IMR-90 (cell line): ENCODE measurements at regions not wholly inside any gene's neighbourhood (a gene's known extent, or its start where the extent isn't known, plus 50 kb on each side); places are given as distances from the start of the nearest gene placed in this dataset.

Experiments
- ATAC-seq: fragments of 200-7000 bp; cut with Tn5 transposase; 2 replicates; pipeline ENCODE4 v1.9.1; 2020; ENCODE audit warnings: low read depth, mild to moderate bottlenecking, moderate library complexity
- BruUV-seq: library from RNA; stranded (reverse); fragments of 400-500 nt; replicated peaks from 2 replicates; lab custom pipeline; 2021; lab: Mats Ljungman, UMichigan
- CTCF ChIA-PET: fragments of 300-600 bp; formaldehyde crosslinking; extraction: SDS; loops from one replicate; lab custom pipeline; 2021; ENCODE audit warnings: antibody characterized with exemption; lab: Yijun Ruan, JAX
- POLR2A ChIA-PET: fragments of 300-600 bp; sonication (Branson Sonifier 250); formaldehyde crosslinking; loops from one replicate; lab custom pipeline; 2022; ENCODE audit warnings: antibody characterized with exemption; ENCODE audit not compliant: unreplicated experiment; lab: Charles Lee
- DNase-seq: peaks from one replicate; pipeline ENCODE4 v3.0.0; 2013
- H2AFZ ChIP-seq: replicated peaks from 2 replicates; pipeline ENCODE3; 2013; ENCODE audit warnings: low read length, mild to moderate bottlenecking; ENCODE audit not compliant: poor library complexity
- H2AK5ac ChIP-seq: 2 replicates; pipeline ENCODE4 v1.6.1; 2013; ENCODE audit warnings: low read depth, low read length, inconsistent platforms
- H2AK9ac ChIP-seq: replicated peaks from 2 replicates; pipeline ENCODE3; 2013; ENCODE audit warnings: mild to moderate bottlenecking, low read depth, low read length, moderate library complexity; ENCODE audit not compliant: poor library complexity
- H2BK120ac ChIP-seq: 2 replicates; pipeline ENCODE4 v1.6.1; 2013; ENCODE audit warnings: low read depth, low read length, inconsistent platforms
- H2BK15ac ChIP-seq: 3 replicates; pipeline ENCODE4 v1.6.1; 2013; ENCODE audit warnings: low read depth, low read length, inconsistent platforms
- H2BK20ac ChIP-seq: 2 replicates; pipeline ENCODE4 v1.6.1; 2013; ENCODE audit warnings: low read depth, mild to moderate bottlenecking, inconsistent platforms, low read length, moderate library complexity
- H2BK5ac ChIP-seq: 2 replicates; pipeline ENCODE4 v1.6.1; 2013; ENCODE audit warnings: mild to moderate bottlenecking, low read depth, low read length, inconsistent platforms; ENCODE audit not compliant: poor library complexity, severe bottlenecking
- H3K14ac ChIP-seq: replicated peaks from 2 replicates; pipeline ENCODE4 v1.6.1; 2013; ENCODE audit warnings: low read depth, low read length, inconsistent platforms
- H3K18ac ChIP-seq: 2 replicates; pipeline ENCODE4 v1.6.1; 2013; ENCODE audit warnings: low read depth, low read length, control low read depth
- H3K23ac ChIP-seq: 2 replicates; pipeline ENCODE4 v1.6.1; 2013; ENCODE audit warnings: low read depth, low read length, inconsistent platforms
- H3K27ac ChIP-seq: 2 replicates; pipeline ENCODE4 v1.5.1; 2013; ENCODE audit warnings: mild to moderate bottlenecking, control low read depth, low read length; ENCODE audit not compliant: insufficient read depth
- H3K27me3 ChIP-seq: 2 replicates; pipeline ENCODE4 v1.6.1; 2013; ENCODE audit warnings: low read length; ENCODE audit not compliant: control insufficient read depth, insufficient read depth
- H3K36me3 ChIP-seq: 2 replicates; pipeline ENCODE4 v1.6.1; 2013; ENCODE audit warnings: low read length, mixed read lengths; ENCODE audit not compliant: control insufficient read depth, insufficient read depth
- H3K4ac ChIP-seq: 2 replicates; pipeline ENCODE4 v1.6.1; 2013; ENCODE audit warnings: low read depth, low read length, inconsistent platforms
- H3K4me1 ChIP-seq: 2 replicates; pipeline ENCODE4 v1.6.1; 2013; ENCODE audit warnings: low read length, mixed read lengths; ENCODE audit not compliant: control insufficient read depth, insufficient read depth
- H3K4me2 ChIP-seq: 2 replicates; pipeline ENCODE4 v1.6.1; 2013; ENCODE audit warnings: low read depth, mild to moderate bottlenecking, control low read depth, low read length, moderate library complexity
- H3K4me3 ChIP-seq: 2 replicates; pipeline ENCODE4 v1.5.1; 2013; ENCODE audit warnings: low read depth, mild to moderate bottlenecking, control low read depth, low read length, moderate library complexity; ENCODE audit not compliant: insufficient read depth
- H3K56ac ChIP-seq: 2 replicates; pipeline ENCODE4 v1.6.1; 2013; ENCODE audit warnings: low read length, inconsistent platforms; ENCODE audit not compliant: insufficient read depth; ENCODE audit errors: extremely low read depth
- H3K79me1 ChIP-seq, 2 experiments: 2 replicates each; pipeline ENCODE4 v1.6.1; 2013; ENCODE audit warnings: low read length in 2 of 2, inconsistent platforms in 1 of 2, low read depth in 1 of 2
- H3K9ac ChIP-seq: 2 replicates; pipeline ENCODE4 v1.6.1; 2013; ENCODE audit warnings: low read depth, low read length, control low read depth
- H3K9me1 ChIP-seq: 2 replicates; pipeline ENCODE4 v1.6.1; 2013; ENCODE audit warnings: low read length, inconsistent platforms; ENCODE audit not compliant: insufficient read depth
- H3K9me3 ChIP-seq: 2 replicates; pipeline ENCODE4 v1.6.1; 2013; ENCODE audit warnings: low read length; ENCODE audit not compliant: control insufficient read depth, insufficient read depth
- H4K20me1 ChIP-seq: 2 replicates; pipeline ENCODE4 v1.6.1; 2013; ENCODE audit warnings: low read length, inconsistent platforms; ENCODE audit not compliant: insufficient read depth
- H4K5ac ChIP-seq: 2 replicates; pipeline ENCODE4 v1.6.1; 2013; ENCODE audit warnings: mild to moderate bottlenecking, low read depth, low read length, control low read depth
- H4K8ac ChIP-seq, 2 experiments: 2 replicates each; pipeline ENCODE4 v1.6.1; 2013; ENCODE audit warnings: low read depth in 2 of 2, low read length in 2 of 2, control low read depth in 1 of 2, inconsistent platforms in 1 of 2
- H4K91ac ChIP-seq: 2 replicates; pipeline ENCODE4 v1.6.1; 2013; ENCODE audit warnings: low read depth, low read length, inconsistent platforms; ENCODE audit not compliant: insufficient read depth
- BHLHE40 ChIP-seq: fragments of 150-350 bp; IDR thresholded peaks from 2 replicates; pipeline ENCODE4 v1.6.1; 2016; ENCODE audit warnings: mild to moderate bottlenecking, low read depth, low read length
- CEBPB ChIP-seq: IDR thresholded peaks from 2 replicates; pipeline ENCODE4 v1.6.1; 2012; ENCODE audit warnings: low read depth, low read length, improper control_type of control experiment
- MAFK ChIP-seq: IDR thresholded peaks from 2 replicates; pipeline ENCODE4 v1.6.1; 2012; ENCODE audit warnings: low read depth, low read length, improper control_type of control experiment
- NFE2L2 ChIP-seq: fragments of 150-350 bp; IDR thresholded peaks from 2 replicates; pipeline ENCODE4 v1.6.1; 2016; ENCODE audit warnings: low read depth, mild to moderate bottlenecking, low read length
- POLR2A ChIP-seq: IDR thresholded peaks from 2 replicates; pipeline ENCODE4 v1.6.1; 2012; ENCODE audit warnings: mild to moderate bottlenecking, low read depth, low read length
- SMC3 ChIP-seq: fragments of 150-350 bp; IDR thresholded peaks from 2 replicates; pipeline ENCODE4 v1.6.1; 2016; ENCODE audit warnings: low read depth, mild to moderate bottlenecking, antibody characterized with exemption, low read length, moderate library complexity
- WGBS, 2 experiments: methylation state at CpG; one replicate each; pipeline versions ENCODE4 v1.1.5 to v1.1.7; 2013; ENCODE audit warnings: missing lambda C conversion rate in 2 of 2; ENCODE audit not compliant: insufficient read length in 1 of 2; ENCODE audit errors: extremely low coverage in 2 of 2; 5-methylcytosine and 5-hydroxymethylcytosine counted together
- dilution Hi-C: fragments of 300-500 bp; cut with HindIII; formaldehyde crosslinking; loops from one replicate; pipeline ENCODE4 v1.14.3; 2018; ENCODE audit warnings: low sequenced_read_pairs; ENCODE audit not compliant: unreplicated experiment
- in situ Hi-C: fragments of 300-500 bp; cut with MboI; formaldehyde crosslinking; loops from 3 replicates; pipeline ENCODE4 v1.14.3; 2019; ENCODE audit warnings: low sequenced_read_pairs, inconsistent platforms, mixed read lengths
- intact Hi-C: fragments of 100-400 bp; cut with micrococcal nuclease; formaldehyde crosslinking; loops from 2 replicates; pipeline ENCODE4 v1.10.0; 2022
- TF ChIP-seq, protein P1 (sequence below): conservative IDR thresholded peaks from 2 replicates; pipeline ENCODE4 v1.5.1; 2012; ENCODE audit warnings: mild to moderate bottlenecking, low read depth, low read length, improper control_type of control experiment

DNA sequence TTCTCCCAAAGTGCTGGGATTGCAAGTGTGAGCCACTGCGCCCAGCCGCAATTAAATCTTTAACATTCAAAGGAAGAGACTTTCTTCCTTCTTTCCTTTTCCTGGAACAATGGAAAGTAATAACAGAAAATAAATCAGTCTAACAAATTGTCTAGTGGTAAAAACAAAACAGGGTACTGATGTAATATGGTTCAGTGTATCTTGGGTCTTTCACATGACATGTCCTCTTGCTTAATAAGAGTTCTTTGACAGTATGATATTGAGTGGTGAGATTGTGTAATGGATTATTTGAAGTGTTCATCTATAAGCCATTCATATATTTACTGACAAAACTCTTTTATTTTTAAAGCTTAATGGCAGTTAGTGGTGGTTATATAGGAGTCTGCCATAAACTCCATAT lies 256.6 kb downstream of the SPRY1 start:
- ChIA-PET CTCF (no interaction called here), POLR2A (no interaction called here)
- no peak for ATAC-seq
- Histone ChIP-seq H3K27me3 (no peaks in the 10 kb centered on the region), H3K9me1 (no peaks in the 10 kb centered on the region; the same call in 1 of the 2 replicates), H2BK5ac (no peak overlapping the region), H2BK120ac (no peak overlapping the region), H3K18ac (no peak overlapping the region), H2AK9ac (no peak overlapping the region), H3K4me1 (peaks cover 6% of the 10 kb centered on the region), H3K4me2 (no peak overlapping the region), H3K9me3 (peaks cover 3% of the 10 kb centered on the region; the same call in 1 of the 2 replicates), H2AFZ (no peak overlapping the region), H3K14ac (no peak overlapping the region), H3K23ac (no peak overlapping the region), H3K9ac (no peak overlapping the region), H3K79me1 (no peaks in the 10 kb centered on the region), H4K20me1 (no peaks in the 10 kb centered on the region), H3K4me3 (no peak overlapping the region), H3K56ac (no peak overlapping the region), H2BK20ac (no peak overlapping the region), H3K36me3 (no peaks in the 10 kb centered on the region), H3K27ac (no peak overlapping the region), H4K8ac (no peak overlapping the region), H3K4ac (no peak overlapping the region), H4K91ac (no peak overlapping the region), H4K5ac (no peak overlapping the region), H2AK5ac (no peak overlapping the region), H2BK15ac (no peak overlapping the region)
- intact Hi-C loops = no loop called here
- dilution Hi-C loops = no loop called here
- BruUV-seq = no TSS peak
- TF ChIP-seq BHLHE40 = no peak
- TF ChIP-seq, protein P1, sequence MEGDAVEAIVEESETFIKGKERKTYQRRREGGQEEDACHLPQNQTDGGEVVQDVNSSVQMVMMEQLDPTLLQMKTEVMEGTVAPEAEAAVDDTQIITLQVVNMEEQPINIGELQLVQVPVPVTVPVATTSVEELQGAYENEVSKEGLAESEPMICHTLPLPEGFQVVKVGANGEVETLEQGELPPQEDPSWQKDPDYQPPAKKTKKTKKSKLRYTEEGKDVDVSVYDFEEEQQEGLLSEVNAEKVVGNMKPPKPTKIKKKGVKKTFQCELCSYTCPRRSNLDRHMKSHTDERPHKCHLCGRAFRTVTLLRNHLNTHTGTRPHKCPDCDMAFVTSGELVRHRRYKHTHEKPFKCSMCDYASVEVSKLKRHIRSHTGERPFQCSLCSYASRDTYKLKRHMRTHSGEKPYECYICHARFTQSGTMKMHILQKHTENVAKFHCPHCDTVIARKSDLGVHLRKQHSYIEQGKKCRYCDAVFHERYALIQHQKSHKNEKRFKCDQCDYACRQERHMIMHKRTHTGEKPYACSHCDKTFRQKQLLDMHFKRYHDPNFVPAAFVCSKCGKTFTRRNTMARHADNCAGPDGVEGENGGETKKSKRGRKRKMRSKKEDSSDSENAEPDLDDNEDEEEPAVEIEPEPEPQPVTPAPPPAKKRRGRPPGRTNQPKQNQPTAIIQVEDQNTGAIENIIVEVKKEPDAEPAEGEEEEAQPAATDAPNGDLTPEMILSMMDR = no peak
- TF ChIP-seq NFE2L2 = no peak
- TF ChIP-seq SMC3 = no peak
- TF ChIP-seq CEBPB = no peak
- no peak for TF ChIP-seq MAFK
- no peak for TF ChIP-seq POLR2A
- no CpG with 5 or more reads among the region's 2 CpGs for WGBS, 2 experiments
- in situ Hi-C loops = loop anchor here (5.0 kb wide), 1 partner anchor 256 kb away; the partner anchor contains the start of gene SPRY1
- DNase-seq = no peak
